Breast epithelium (tissue), 3 donors: ENCODE measurements at regions not wholly inside any gene's neighbourhood (a gene's known extent, or its start where the extent isn't known, plus 50 kb on each side); places are given as distances from the start of the nearest gene placed in this dataset.

Source experiments
- CTCF ChIP-seq, 3 donors: fragments of 450-650 bp; IDR thresholded peaks; one replicate each; pipeline ENCODE4 v1.5.1; 2016 to 2017; ENCODE audit warnings: antibody characterized with exemption in 3 of 3, mild to moderate bottlenecking in 3 of 3, moderate library complexity in 3 of 3
- POLR2A ChIP-seq: fragments of 450-650 bp; IDR thresholded peaks from one replicate; pipeline ENCODE4 v1.6.1; 2016; ENCODE audit warnings: antibody characterized with exemption, mild to moderate bottlenecking, moderate library complexity
- POLR2AphosphoS5 ChIP-seq, 3 donors: sonication (generic); formaldehyde crosslinking; IDR thresholded peaks; one replicate each; pipeline ENCODE4 v1.6.1; 2017; ENCODE audit warnings: antibody characterized with exemption in 3 of 3

GRCh38 chr4:44859477-44859876 is 133.1 kb upstream of the GNPDA2 start:
- TF ChIP-seq CTCF (IDR thresholded peaks at IDR 0.05) = no peak
- TF ChIP-seq POLR2AphosphoS5 (IDR thresholded peaks at IDR 0.05) = no peak
- no peak for TF ChIP-seq POLR2A
